ENCODE measurements at regions not wholly inside any gene's neighbourhood (a gene's known extent, or its start where the extent isn't known, plus 50 kb on each side); places are given as distances from the start of the nearest gene placed in this dataset.

GRCh38 chr21:27323331-27323730 is 356.4 kb upstream of the ADAMTS5 start:
- no peak for TF ChIP-seq CTCF (IDR thresholded peaks at IDR 0.05; ENCODE audit: insufficient read depth, low read depth, low read length)
- TF ChIP-seq EZH2 (IDR thresholded peaks at IDR 0.05; ENCODE audit: insufficient read depth, low read length), result no peak
